ENCODE measurements at regions not wholly inside any gene's neighbourhood (a gene's known extent, or its start where the extent isn't known, plus 50 kb on each side); places are given as distances from the start of the nearest gene placed in this dataset.

- TF ChIP-seq EZH2phosphoT487 (IDR thresholded peaks at IDR 0.05; ENCODE audit: insufficient read depth, low read depth) = no peak
- TF ChIP-seq EZH2 (IDR thresholded peaks at IDR 0.05; ENCODE audit: insufficient read depth, poor library complexity, severe bottlenecking) = no peak
Measured at GRCh38 chr5:136722086-136722485, 356.7 kb upstream of the TRPC7 start.
